Peyer's patch (tissue), 4 donors: ENCODE measurements at regions not wholly inside any gene's neighbourhood (a gene's known extent, or its start where the extent isn't known, plus 50 kb on each side); places are given as distances from the start of the nearest gene placed in this dataset.
A peak's percentile ranks its signal among the peaks of the same experiment; 100 is the strongest.

Source experiments
- DNase-seq, 3 donors: peaks; one replicate each; pipeline ENCODE4 v3.0.0-alpha.2; 2017 to 2019
- H3K27ac ChIP-seq, 4 donors: fragments of 200-600 bp; sonication (generic); one replicate each; pipeline ENCODE4 v1.5.1; 2016 to 2019
- H3K27me3 ChIP-seq, 2 donors: fragments of 200-600 bp; sonication (generic); one replicate each; pipeline ENCODE4 v1.5.1; 2019
- H3K36me3 ChIP-seq, 3 donors: fragments of 200-600 bp; sonication (generic); one replicate each; pipeline ENCODE4 v1.5.1; 2016 to 2019
- H3K4me1 ChIP-seq, 4 donors: fragments of 200-600 bp; sonication (generic); one replicate each; pipeline ENCODE4 v1.5.1; 2016 to 2019
- H3K4me3 ChIP-seq, 4 donors: fragments of 200-600 bp; sonication (generic); 1 replicate in 3 of 4; 2 replicates in 1 of 4; pipeline ENCODE4 v1.5.1; 2016 to 2019; ENCODE audit warnings: mild to moderate bottlenecking in 1 of 4
- H3K9me3 ChIP-seq, 4 donors: fragments of 200-600 bp; sonication (generic); one replicate each; pipeline ENCODE4 v1.5.1; 2016 to 2019; ENCODE audit warnings: mild to moderate bottlenecking in 1 of 4
- POLR2A ChIP-seq, 2 donors: fragments of 450-650 bp; IDR thresholded peaks; one replicate each; pipeline ENCODE4 v1.5.1; 2017; ENCODE audit warnings: antibody characterized with exemption in 2 of 2, mild to moderate bottlenecking in 2 of 2, moderate library complexity in 2 of 2
- TF ChIP-seq, protein P1 (sequence below), 6 experiments: fragments of 450-650 bp in 4 of 6; fragments of 200-600 bp in 2 of 6; sonication (generic) in 1 of 6; IDR thresholded peaks; one replicate each; pipeline ENCODE4 v1.5.1; 2017 to 2019; ENCODE audit warnings: antibody characterized with exemption in 6 of 6, mild to moderate bottlenecking in 3 of 6, moderate library complexity in 1 of 6

DNA sequence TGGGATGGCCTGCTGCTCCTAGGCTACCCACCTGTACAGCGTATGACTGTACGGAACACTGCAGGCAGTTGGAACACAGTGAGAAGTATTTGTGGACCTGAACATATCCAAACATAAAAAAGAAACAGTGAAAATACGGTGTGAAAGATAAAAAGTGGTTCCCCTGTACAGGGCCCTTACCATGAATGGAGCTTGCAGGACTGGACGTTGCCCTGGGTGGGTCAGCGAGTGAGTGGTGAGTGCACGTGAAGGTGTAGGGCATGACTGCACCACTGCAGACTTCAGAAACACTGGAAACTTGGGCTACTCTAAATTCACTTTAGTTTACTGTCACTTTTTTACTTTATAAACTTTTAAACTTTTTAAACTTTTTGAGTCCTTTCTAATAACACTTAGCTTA is 71.2 kb upstream of the SLC6A6 start:
- H3K4me1 ChIP-seq = peaks cover 0 to 8% (median 0%) of the 10 kb centered on the region in 4 donors
- no peak overlapping the region for H3K4me3 ChIP-seq
- peak in 2 of 3 donors; percentile 83 to 89 for DNase-seq
- H3K9me3 ChIP-seq = no peaks in the 10 kb centered on the region
- H3K27ac ChIP-seq = peak overlapping the region in 2 of 4 donors; percentile 16 to 75
- no peaks in the 10 kb centered on the region for H3K27me3 ChIP-seq
- H3K36me3 ChIP-seq = no peaks in the 10 kb centered on the region
- TF ChIP-seq, protein P1, sequence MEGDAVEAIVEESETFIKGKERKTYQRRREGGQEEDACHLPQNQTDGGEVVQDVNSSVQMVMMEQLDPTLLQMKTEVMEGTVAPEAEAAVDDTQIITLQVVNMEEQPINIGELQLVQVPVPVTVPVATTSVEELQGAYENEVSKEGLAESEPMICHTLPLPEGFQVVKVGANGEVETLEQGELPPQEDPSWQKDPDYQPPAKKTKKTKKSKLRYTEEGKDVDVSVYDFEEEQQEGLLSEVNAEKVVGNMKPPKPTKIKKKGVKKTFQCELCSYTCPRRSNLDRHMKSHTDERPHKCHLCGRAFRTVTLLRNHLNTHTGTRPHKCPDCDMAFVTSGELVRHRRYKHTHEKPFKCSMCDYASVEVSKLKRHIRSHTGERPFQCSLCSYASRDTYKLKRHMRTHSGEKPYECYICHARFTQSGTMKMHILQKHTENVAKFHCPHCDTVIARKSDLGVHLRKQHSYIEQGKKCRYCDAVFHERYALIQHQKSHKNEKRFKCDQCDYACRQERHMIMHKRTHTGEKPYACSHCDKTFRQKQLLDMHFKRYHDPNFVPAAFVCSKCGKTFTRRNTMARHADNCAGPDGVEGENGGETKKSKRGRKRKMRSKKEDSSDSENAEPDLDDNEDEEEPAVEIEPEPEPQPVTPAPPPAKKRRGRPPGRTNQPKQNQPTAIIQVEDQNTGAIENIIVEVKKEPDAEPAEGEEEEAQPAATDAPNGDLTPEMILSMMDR (IDR thresholded peaks at IDR 0.05) = no peak
- no peak for TF ChIP-seq POLR2A (IDR thresholded peaks at IDR 0.05)

DNA sequence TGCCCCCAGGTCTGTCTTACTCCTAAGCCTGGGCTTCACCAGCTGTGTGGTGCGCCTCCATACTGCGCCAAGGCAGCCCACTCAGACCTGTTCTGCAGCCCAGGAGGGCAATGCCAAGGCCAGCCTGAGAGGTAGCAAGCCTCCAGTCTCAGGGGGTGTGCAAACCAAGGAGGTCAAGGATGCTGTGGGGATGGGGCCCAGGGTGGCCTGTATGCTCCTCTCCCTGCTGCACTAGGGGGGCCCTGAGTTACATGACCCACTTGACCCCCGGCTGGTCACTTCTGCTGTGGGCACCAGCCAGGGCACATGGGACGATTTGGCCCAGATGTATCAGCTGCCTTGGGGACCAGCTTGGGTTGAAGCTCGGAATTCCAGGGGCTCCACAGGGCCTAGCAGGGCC is 70.0 kb upstream of the SLC6A6 start:
- Histone ChIP-seq H3K4me1 (peaks cover 0 to 8% (median 0%) of the 10 kb centered on the region in 4 donors), H3K4me3 (no peak overlapping the region), H3K9me3 (no peaks in the 10 kb centered on the region), H3K27ac (no peak overlapping the region), H3K27me3 (no peaks in the 10 kb centered on the region), H3K36me3 (no peaks in the 10 kb centered on the region)
- DNase-seq = peak in 1 of 3 donors; percentile 44
- TF ChIP-seq, protein P1 (IDR thresholded peaks at IDR 0.05) = no peak

DNA sequence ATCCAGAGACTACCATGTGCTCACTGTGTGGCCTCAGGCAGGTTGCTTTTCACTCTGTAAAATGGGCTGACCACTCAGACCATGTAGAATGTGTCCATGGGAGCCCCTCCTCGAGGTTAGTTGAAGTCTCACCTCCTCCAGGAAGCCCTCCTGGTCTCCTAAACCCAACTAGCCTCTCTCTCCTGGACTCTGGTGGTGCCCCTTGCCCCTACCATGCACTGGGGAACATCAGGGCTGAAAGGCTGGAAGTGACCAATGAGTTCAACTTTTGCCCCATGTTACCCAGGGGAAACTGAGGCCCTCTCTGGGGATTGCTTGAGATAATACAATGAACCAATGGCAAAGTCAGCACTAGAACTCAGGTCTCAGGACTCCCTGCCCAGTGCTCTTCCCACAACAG is 69.2 kb upstream of the SLC6A6 start:
- H3K27ac ChIP-seq = no peak overlapping the region

DNA sequence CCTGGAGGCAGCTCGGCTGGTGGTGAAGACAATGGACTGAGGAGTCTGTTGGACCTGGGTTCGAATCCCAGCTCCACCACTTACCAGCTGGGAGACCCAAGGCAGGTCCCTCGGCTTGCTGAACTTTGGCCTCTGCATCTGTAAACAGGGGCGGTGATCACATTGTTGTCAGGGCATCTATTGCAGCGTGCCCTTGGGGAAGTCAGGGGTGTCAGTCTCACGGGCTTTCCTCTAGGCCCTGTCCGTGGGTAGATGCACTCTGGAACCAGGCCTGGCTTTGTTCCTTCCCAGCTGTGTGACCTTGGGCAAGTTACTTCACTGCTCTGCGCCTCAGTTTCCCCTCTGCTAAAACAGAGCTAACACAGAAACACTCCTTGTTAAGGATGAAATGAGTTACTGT is 68.8 kb upstream of the SLC6A6 start:
- peaks cover 0 to 8% (median 0%) of the 10 kb centered on the region in 4 donors for H3K4me1 ChIP-seq
- TF ChIP-seq POLR2A (IDR thresholded peaks at IDR 0.05) = no peak
- TF ChIP-seq, protein P1 (IDR thresholded peaks at IDR 0.05) = no peak
- H3K36me3 ChIP-seq = no peaks in the 10 kb centered on the region
- no peaks in the 10 kb centered on the region for H3K27me3 ChIP-seq
- peak in 1 of 3 donors; percentile 45 for DNase-seq
- H3K27ac ChIP-seq = peak overlapping the region in 1 of 4 donors; percentile 47
- H3K9me3 ChIP-seq = no peaks in the 10 kb centered on the region
- H3K4me3 ChIP-seq = no peak overlapping the region

More for the DNA sequence above, 69.2 kb upstream of the SLC6A6 start:
- TF ChIP-seq, protein P1 (IDR thresholded peaks at IDR 0.05) = no peak
- no peak for TF ChIP-seq POLR2A (IDR thresholded peaks at IDR 0.05)
- no peaks in the 10 kb centered on the region for H3K9me3 ChIP-seq
- H3K27me3 ChIP-seq = no peaks in the 10 kb centered on the region
- H3K4me1 ChIP-seq = peaks cover 0 to 8% (median 0%) of the 10 kb centered on the region in 4 donors
- DNase-seq = peak in 1 of 3 donors; percentile 21
- H3K36me3 ChIP-seq = no peaks in the 10 kb centered on the region
- H3K4me3 ChIP-seq = no peak overlapping the region

DNA sequence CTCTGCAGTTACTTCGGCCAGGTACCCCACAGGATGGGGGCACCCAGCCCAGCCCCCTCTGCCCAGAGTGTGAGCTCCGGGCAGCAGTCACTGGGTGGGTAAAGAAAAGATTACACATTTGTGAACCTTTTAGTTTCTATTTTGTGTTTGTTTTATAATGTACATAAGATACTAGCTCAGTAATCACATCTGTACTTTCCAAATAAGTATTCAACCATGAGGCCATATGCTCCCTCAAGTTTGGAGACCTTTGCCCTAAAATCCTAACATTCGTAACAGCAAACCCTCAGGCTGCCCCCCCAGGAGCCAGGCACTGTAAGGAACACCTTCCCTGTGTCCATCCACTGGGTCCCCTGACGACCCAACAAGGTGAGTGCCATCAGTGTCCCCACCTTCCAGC is 68.3 kb upstream of the SLC6A6 start:
- Histone ChIP-seq H3K4me3 (no peak overlapping the region), H3K9me3 (no peaks in the 10 kb centered on the region), H3K4me1 (peaks cover 0 to 8% (median 0%) of the 10 kb centered on the region in 4 donors), H3K27ac (peak overlapping the region in 1 of 4 donors; percentile 47), H3K27me3 (no peaks in the 10 kb centered on the region), H3K36me3 (no peaks in the 10 kb centered on the region)
- DNase-seq = peak in 1 of 3 donors; percentile 39
- TF ChIP-seq POLR2A (IDR thresholded peaks at IDR 0.05) = no peak
- TF ChIP-seq, protein P1 (IDR thresholded peaks at IDR 0.05) = no peak

DNA sequence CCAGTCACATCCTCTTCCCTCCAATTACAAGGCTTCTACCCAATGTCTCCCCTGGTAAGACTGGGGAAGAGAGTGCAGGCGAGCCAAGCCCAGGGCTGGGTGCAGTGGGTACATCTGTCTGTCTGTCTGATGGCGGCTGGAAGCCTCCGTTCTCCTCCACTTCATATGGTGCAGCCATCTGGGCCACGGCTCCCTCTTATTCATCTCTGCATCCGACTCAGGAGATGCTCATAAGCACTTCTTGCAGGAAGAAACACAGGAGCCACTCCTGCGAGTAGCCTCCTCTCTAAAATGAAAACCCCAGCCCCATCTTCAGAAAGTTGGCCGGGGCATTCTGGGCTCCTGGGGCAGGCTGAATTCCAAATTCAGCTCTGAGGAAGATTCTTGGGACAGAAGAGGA is 67.5 kb upstream of the SLC6A6 start:
- TF ChIP-seq, protein P1 (IDR thresholded peaks at IDR 0.05) = no peak
- no peak for TF ChIP-seq POLR2A (IDR thresholded peaks at IDR 0.05)
- no peaks in the 10 kb centered on the region for H3K27me3 ChIP-seq
- no peak overlapping the region for H3K4me3 ChIP-seq
- H3K9me3 ChIP-seq = no peaks in the 10 kb centered on the region
- no peak for DNase-seq
- no peak overlapping the region for H3K27ac ChIP-seq
- peaks cover 0 to 8% (median 0%) of the 10 kb centered on the region in 4 donors for H3K4me1 ChIP-seq
- no peaks in the 10 kb centered on the region for H3K36me3 ChIP-seq
